Right hindlimb (tissue), 1 donor: ENCODE measurements at regions not wholly inside any gene's neighbourhood (a gene's known extent, or its start where the extent isn't known, plus 50 kb on each side); places are given as distances from the start of the nearest gene placed in this dataset.
"Not testable (repeated sequence)": the region's sequence is repeated elsewhere in the genome, so short reads cannot be mapped to it uniquely, and the experiment has no call there.

ENCODE experiments used
- DNase-seq: peaks from one replicate; pipeline ENCODE4 v3.0.0-alpha.2; 2018

GRCh38 chr10:4254101-4254994 is 469.3 kb upstream of the KLF6 start:
- no peak for DNase-seq

- no peak for DNase-seq
These were observed 467.7 kb upstream of the KLF6 start for GRCh38 chr10:4252701-4253100.

GRCh38 chr10:4250587-4250887 is 465.5 kb upstream of the KLF6 start:
- DNase-seq = no peak

- DNase-seq = no peak
These were observed 465.0 kb upstream of the KLF6 start for GRCh38 chr10:4249841-4250586.

- DNase-seq = no peak
These were observed 462.4 kb upstream of the KLF6 start for GRCh38 chr10:4247379-4247778.

GRCh38 chr10:4246881-4247358 is 461.9 kb upstream of the KLF6 start:
- no peak for DNase-seq

GRCh38 chr10:4243651-4244050 is 458.6 kb upstream of the KLF6 start:
- DNase-seq = no peak

GRCh38 chr10:4243169-4243568 is 458.2 kb upstream of the KLF6 start:
- DNase-seq = no peak

GRCh38 chr10:4242561-4243035 is 457.6 kb upstream of the KLF6 start:
- DNase-seq = peak; percentile 43

GRCh38 chr10:4241724-4242345 is 456.8 kb upstream of the KLF6 start:
- DNase-seq = peak; percentile 90

- DNase-seq = no peak
These were observed 455.7 kb upstream of the KLF6 start for GRCh38 chr10:4240608-4241197.

GRCh38 chr10:4239186-4239585 is 454.2 kb upstream of the KLF6 start:
- no peak for DNase-seq

GRCh38 chr10:4236905-4237304 is 451.9 kb upstream of the KLF6 start:
- DNase-seq = not testable (repeated sequence)

GRCh38 chr10:4234661-4235060 is 449.7 kb upstream of the KLF6 start:
- DNase-seq = no peak

GRCh38 chr10:4231439-4231838 is 446.4 kb upstream of the KLF6 start:
- DNase-seq = no peak

GRCh38 chr10:4230036-4230435 is 445.0 kb upstream of the KLF6 start:
- no peak for DNase-seq

- DNase-seq = no peak
These were observed 444.1 kb upstream of the KLF6 start for GRCh38 chr10:4229106-4229505.

- DNase-seq = no peak
These were observed 442.6 kb upstream of the KLF6 start for GRCh38 chr10:4227586-4227985.

- DNase-seq = no peak
These were observed 442.0 kb upstream of the KLF6 start for GRCh38 chr10:4226941-4227540.

- no peak for DNase-seq
These were observed 439.2 kb upstream of the KLF6 start for GRCh38 chr10:4224178-4224577.

- DNase-seq = not testable (repeated sequence)
These were observed 436.3 kb upstream of the KLF6 start for GRCh38 chr10:4221310-4221709.

- DNase-seq = no peak
These were observed 434.9 kb upstream of the KLF6 start for GRCh38 chr10:4219901-4220300.

GRCh38 chr10:4217653-4218052 is 432.6 kb upstream of the KLF6 start:
- DNase-seq = no peak
